ENCODE measurements at regions not wholly inside any gene's neighbourhood (a gene's known extent, or its start where the extent isn't known, plus 50 kb on each side); places are given as distances from the start of the nearest gene placed in this dataset.

GRCh38 chr11:69954756-69955155, 123.4 kb upstream of the ANO1 start:
- no peak overlapping the region for H3K27ac ChIP-seq (ENCODE audit: low read depth, low read length, poor library complexity, severe bottlenecking)
- no peaks in the 10 kb centered on the region for H3K4me1 ChIP-seq (ENCODE audit: insufficient read depth, low read length, poor library complexity, severe bottlenecking)
- DNase-seq (ENCODE audit: low spot score) = no peak
- intact Hi-C loops (cut with micrococcal nuclease; ENCODE audit: unreplicated experiment) = no loop called here
- no peak for TF ChIP-seq EZH2 (IDR thresholded peaks at IDR 0.05; ENCODE audit: borderline replicate concordance, low read depth, low read length, poor library complexity, severe bottlenecking)
- TF ChIP-seq, protein P1, sequence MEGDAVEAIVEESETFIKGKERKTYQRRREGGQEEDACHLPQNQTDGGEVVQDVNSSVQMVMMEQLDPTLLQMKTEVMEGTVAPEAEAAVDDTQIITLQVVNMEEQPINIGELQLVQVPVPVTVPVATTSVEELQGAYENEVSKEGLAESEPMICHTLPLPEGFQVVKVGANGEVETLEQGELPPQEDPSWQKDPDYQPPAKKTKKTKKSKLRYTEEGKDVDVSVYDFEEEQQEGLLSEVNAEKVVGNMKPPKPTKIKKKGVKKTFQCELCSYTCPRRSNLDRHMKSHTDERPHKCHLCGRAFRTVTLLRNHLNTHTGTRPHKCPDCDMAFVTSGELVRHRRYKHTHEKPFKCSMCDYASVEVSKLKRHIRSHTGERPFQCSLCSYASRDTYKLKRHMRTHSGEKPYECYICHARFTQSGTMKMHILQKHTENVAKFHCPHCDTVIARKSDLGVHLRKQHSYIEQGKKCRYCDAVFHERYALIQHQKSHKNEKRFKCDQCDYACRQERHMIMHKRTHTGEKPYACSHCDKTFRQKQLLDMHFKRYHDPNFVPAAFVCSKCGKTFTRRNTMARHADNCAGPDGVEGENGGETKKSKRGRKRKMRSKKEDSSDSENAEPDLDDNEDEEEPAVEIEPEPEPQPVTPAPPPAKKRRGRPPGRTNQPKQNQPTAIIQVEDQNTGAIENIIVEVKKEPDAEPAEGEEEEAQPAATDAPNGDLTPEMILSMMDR (conservative IDR thresholded peaks at IDR 0.05; ENCODE audit: low read depth, low read length) = no peak
- no peak overlapping the region for H3K4me3 ChIP-seq (ENCODE audit: low read depth, low read length, poor library complexity, severe bottlenecking)
- no peaks in the 10 kb centered on the region for H3K36me3 ChIP-seq (ENCODE audit: insufficient read depth, low read length, poor library complexity, severe bottlenecking)
- no TSS peak for BruUV-seq (replicated peaks)
- no peaks in the 10 kb centered on the region for H3K27me3 ChIP-seq (replicated peaks; ENCODE audit: insufficient read depth, low read depth, low read length, poor library complexity)
- H3K9me3 ChIP-seq (ENCODE audit: low read depth, low read length, poor library complexity, severe bottlenecking) = peaks cover 7% of the 10 kb centered on the region
- ChIA-PET POLR2A (ENCODE audit: low non-redundant PET) (no interaction called here), CTCF (no interaction called here)

- no TSS peak for BruUV-seq (replicated peaks)
- Histone ChIP-seq H3K9me3 (ENCODE audit: low read depth, low read length, poor library complexity, severe bottlenecking) (no peaks in the 10 kb centered on the region), H3K4me1 (ENCODE audit: insufficient read depth, low read length, poor library complexity, severe bottlenecking) (no peaks in the 10 kb centered on the region), H3K4me3 (ENCODE audit: low read depth, low read length, poor library complexity, severe bottlenecking) (no peak overlapping the region), H3K36me3 (ENCODE audit: insufficient read depth, low read length, poor library complexity, severe bottlenecking) (no peaks in the 10 kb centered on the region), H3K27me3 (replicated peaks; ENCODE audit: insufficient read depth, low read depth, low read length, poor library complexity) (no peaks in the 10 kb centered on the region), H3K27ac (ENCODE audit: low read depth, low read length, poor library complexity, severe bottlenecking) (no peak overlapping the region)
- no peak for DNase-seq (ENCODE audit: low spot score)
- CTCF ChIA-PET = no interaction called here
- POLR2A ChIA-PET (ENCODE audit: low non-redundant PET) = no interaction called here
- intact Hi-C loops (cut with micrococcal nuclease; ENCODE audit: unreplicated experiment) = no loop called here
- no peak for TF ChIP-seq EZH2 (IDR thresholded peaks at IDR 0.05; ENCODE audit: borderline replicate concordance, low read depth, low read length, poor library complexity, severe bottlenecking)
Measured at GRCh38 chr11:69956669-69957190, 121.4 kb upstream of the ANO1 start.

- H3K9me3 ChIP-seq (ENCODE audit: low read depth, low read length, poor library complexity, severe bottlenecking) = no peaks in the 10 kb centered on the region
- DNase-seq (ENCODE audit: low spot score) = no peak
- TF ChIP-seq EZH2 (IDR thresholded peaks at IDR 0.05; ENCODE audit: borderline replicate concordance, low read depth, low read length, poor library complexity, severe bottlenecking) = no peak
- TF ChIP-seq, protein P1 (conservative IDR thresholded peaks at IDR 0.05; ENCODE audit: low read depth, low read length) = no peak
- POLR2A ChIA-PET (ENCODE audit: low non-redundant PET) = interaction anchor here (0.5 kb wide), 1 partner anchor 35 kb away, joined by 3 read pairs; no protein-coding TSS in a partner anchor
- no TSS peak for BruUV-seq (replicated peaks)
- H3K4me3 ChIP-seq (ENCODE audit: low read depth, low read length, poor library complexity, severe bottlenecking) = no peak overlapping the region
- no peaks in the 10 kb centered on the region for H3K27me3 ChIP-seq (replicated peaks; ENCODE audit: insufficient read depth, low read depth, low read length, poor library complexity)
- CTCF ChIA-PET = interaction anchor here (0.6 kb wide), 1 partner anchor 218 kb away, joined by 4 read pairs; no protein-coding TSS in a partner anchor
- no peak overlapping the region for H3K27ac ChIP-seq (ENCODE audit: low read depth, low read length, poor library complexity, severe bottlenecking)
- intact Hi-C loops (cut with micrococcal nuclease; ENCODE audit: unreplicated experiment) = no loop called here
- no peaks in the 10 kb centered on the region for H3K36me3 ChIP-seq (ENCODE audit: insufficient read depth, low read length, poor library complexity, severe bottlenecking)
- no peaks in the 10 kb centered on the region for H3K4me1 ChIP-seq (ENCODE audit: insufficient read depth, low read length, poor library complexity, severe bottlenecking)
Measured at GRCh38 chr11:69957849-69958248, 120.3 kb upstream of the ANO1 start.

DNA sequence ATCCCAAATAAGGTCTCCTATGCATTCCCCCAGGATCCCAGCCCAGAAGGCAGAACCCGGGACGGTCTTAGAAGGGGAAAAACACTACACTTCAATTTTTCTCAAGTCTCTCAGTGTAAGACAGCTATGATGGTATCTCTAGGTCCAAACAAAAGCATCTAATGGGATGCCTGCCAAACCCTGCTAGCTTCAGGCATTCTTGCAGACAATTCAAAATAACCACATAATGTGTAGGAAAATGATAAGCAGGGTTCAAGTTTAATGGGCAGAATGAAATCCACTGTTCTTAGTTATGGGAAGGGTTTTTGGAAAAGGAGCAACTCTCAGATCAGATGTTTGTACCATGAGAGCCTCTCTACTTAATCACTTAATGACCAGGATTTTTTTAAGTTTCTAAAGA, 119.8 kb upstream of the ANO1 start:
- peak; percentile 70 for DNase-seq (ENCODE audit: low spot score)
- no TSS peak for BruUV-seq (replicated peaks)
- no peaks in the 10 kb centered on the region for H3K9me3 ChIP-seq (ENCODE audit: low read depth, low read length, poor library complexity, severe bottlenecking)
- no peak overlapping the region for H3K4me3 ChIP-seq (ENCODE audit: low read depth, low read length, poor library complexity, severe bottlenecking)
- POLR2A ChIA-PET (ENCODE audit: low non-redundant PET) = interaction anchor here (0.5 kb wide), 1 partner anchor 35 kb away, joined by 3 read pairs; no protein-coding TSS in a partner anchor
- H3K27ac ChIP-seq (ENCODE audit: low read depth, low read length, poor library complexity, severe bottlenecking) = no peak overlapping the region
- H3K36me3 ChIP-seq (ENCODE audit: insufficient read depth, low read length, poor library complexity, severe bottlenecking) = no peaks in the 10 kb centered on the region
- no peaks in the 10 kb centered on the region for H3K4me1 ChIP-seq (ENCODE audit: insufficient read depth, low read length, poor library complexity, severe bottlenecking)
- H3K27me3 ChIP-seq (replicated peaks; ENCODE audit: insufficient read depth, low read depth, low read length, poor library complexity) = no peaks in the 10 kb centered on the region
- TF ChIP-seq, protein P1 (conservative IDR thresholded peaks at IDR 0.05; ENCODE audit: low read depth, low read length) = no peak
- TF ChIP-seq EZH2 (IDR thresholded peaks at IDR 0.05; ENCODE audit: borderline replicate concordance, low read depth, low read length, poor library complexity, severe bottlenecking) = no peak
- CTCF ChIA-PET = interaction anchor here (0.6 kb wide), 1 partner anchor 217 kb away, joined by 4 read pairs; no protein-coding TSS in a partner anchor
- intact Hi-C loops (cut with micrococcal nuclease; ENCODE audit: unreplicated experiment) = no loop called here

Data from A673 (cell line).